SU-DHL-6 (cell line): ENCODE measurements at regions not wholly inside any gene's neighbourhood (a gene's known extent, or its start where the extent isn't known, plus 50 kb on each side); places are given as distances from the start of the nearest gene placed in this dataset.
A peak's percentile ranks its signal among the peaks of the same experiment; 100 is the strongest.

ENCODE experiments used
- H2AFZ ChIP-seq: fragments of 200-600 bp; sonication (generic); 2 replicates; pipeline ENCODE4 v1.6.1; 2014; ENCODE audit warnings: low read depth, mild to moderate bottlenecking, moderate library complexity, mixed read lengths, antibody characterized with exemption, low read length; ENCODE audit not compliant: severe bottlenecking
- H3F3A ChIP-seq: fragments of 200-600 bp; shearing (Covaris generic); 2 replicates; pipeline ENCODE4 v1.6.0; 2016; ENCODE audit warnings: antibody characterized with exemption, mild to moderate bottlenecking; ENCODE audit not compliant: insufficient read depth
- H3K27ac ChIP-seq: fragments of 200-600 bp; sonication (generic); 2 replicates; pipeline ENCODE4 v1.5.1; 2016; ENCODE audit warnings: low read depth, mild to moderate bottlenecking, low read length, moderate library complexity, mixed read lengths
- H3K27me3 ChIP-seq: fragments of 200-600 bp; sonication (generic), shearing (Covaris generic); 2 replicates; pipeline ENCODE4 v1.6.0; 2014; ENCODE audit warnings: mild to moderate bottlenecking, low read length
- H3K36me3 ChIP-seq: fragments of 200-600 bp; sonication (generic); 2 replicates; pipeline ENCODE4 v1.6.1; 2014; ENCODE audit warnings: mild to moderate bottlenecking, low read length, mixed read lengths
- H3K4me2 ChIP-seq: fragments of 300-600, 200-600 bp; shearing (Covaris generic), sonication (generic); 2 replicates; pipeline ENCODE4 v1.6.0; 2014; ENCODE audit warnings: low read length, low read depth, mild to moderate bottlenecking; ENCODE audit not compliant: poor library complexity, severe bottlenecking
- H3K4me3 ChIP-seq: fragments of 200-600 bp; sonication (generic); 2 replicates; pipeline ENCODE4 v1.5.1; 2014; ENCODE audit warnings: antibody characterized with exemption, low read length, mild to moderate bottlenecking, mixed read lengths; ENCODE audit not compliant: insufficient read depth, poor library complexity, severe bottlenecking
- H3K79me2 ChIP-seq: fragments of 200-600 bp; sonication (generic); 2 replicates; pipeline ENCODE4 v1.6.1; 2014; ENCODE audit warnings: mild to moderate bottlenecking, low read length, moderate library complexity; ENCODE audit not compliant: insufficient read depth
- H3K9ac ChIP-seq: fragments of 200-600 bp; sonication (generic); 2 replicates; pipeline ENCODE4 v1.7.0; 2014; ENCODE audit warnings: mild to moderate bottlenecking, low read length
- H3K9me2 ChIP-seq: fragments of 200-600 bp; sonication (generic); replicated peaks from 2 replicates; pipeline ENCODE4 v1.6.1; 2014; ENCODE audit warnings: low read length; ENCODE audit not compliant: insufficient read depth
- H3K9me3 ChIP-seq: fragments of 200-600 bp; sonication (generic); 2 replicates; pipeline ENCODE4 v1.6.1; 2014; ENCODE audit warnings: low read length, mixed read lengths; ENCODE audit not compliant: insufficient read depth
- H4K20me1 ChIP-seq: fragments of 200-600 bp; sonication (generic); 2 replicates; pipeline ENCODE4 v1.6.1; 2014; ENCODE audit warnings: low read depth, mild to moderate bottlenecking, antibody characterized with exemption, low read length, moderate library complexity, mixed read lengths
- EZH2phosphoT487 ChIP-seq: fragments of 200-600 bp; sonication (generic), shearing (Covaris generic); conservative IDR thresholded peaks from 2 replicates; pipeline ENCODE4 v1.6.1; 2018; ENCODE audit warnings: mild to moderate bottlenecking, antibody characterized with exemption, low read length, moderate library complexity, mixed read lengths
- TF ChIP-seq, protein P1 (sequence below): fragments of 200-600 bp; sonication (generic); IDR thresholded peaks from one replicate; pipeline ENCODE4 v1.5.1; 2017; ENCODE audit warnings: antibody characterized with exemption, mild to moderate bottlenecking, low read length, moderate library complexity; ENCODE audit not compliant: insufficient read depth, poor library complexity, severe bottlenecking

DNA sequence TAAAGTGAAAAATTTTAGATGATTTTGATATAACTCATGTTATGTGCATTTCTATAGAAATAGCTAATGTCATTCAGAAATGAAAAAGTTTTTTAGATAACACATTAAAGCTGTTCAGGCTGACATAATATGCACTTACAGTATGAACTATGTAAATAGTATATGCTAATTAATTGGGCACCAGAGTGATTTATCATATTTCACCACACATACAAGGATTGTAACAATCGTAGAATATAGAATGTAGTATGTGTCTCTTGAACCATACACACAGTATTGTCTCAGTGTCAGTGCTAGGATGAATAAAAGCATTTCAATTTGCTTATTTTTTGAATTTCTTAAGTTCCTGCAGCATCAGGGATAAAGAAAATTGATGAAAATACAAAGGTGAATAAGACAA is 710.0 kb downstream of the OTOL1 start:
- Histone ChIP-seq H3K9me2 (no peaks in the 10 kb centered on the region; the same call in 1 of the 2 replicates), H3K4me3 (no peak overlapping the region), H3K9ac (no peak overlapping the region), H3K9me3 (no peaks in the 10 kb centered on the region), H2AFZ (no peak overlapping the region), H3F3A (no peaks in the 10 kb centered on the region), H3K4me2 (no peak overlapping the region), H3K36me3 (no peaks in the 10 kb centered on the region), H3K79me2 (no peaks in the 10 kb centered on the region), H3K27me3 (no peaks in the 10 kb centered on the region), H4K20me1 (no peaks in the 10 kb centered on the region), H3K27ac (no peak overlapping the region)
- TF ChIP-seq EZH2phosphoT487: no peak
- TF ChIP-seq, protein P1, sequence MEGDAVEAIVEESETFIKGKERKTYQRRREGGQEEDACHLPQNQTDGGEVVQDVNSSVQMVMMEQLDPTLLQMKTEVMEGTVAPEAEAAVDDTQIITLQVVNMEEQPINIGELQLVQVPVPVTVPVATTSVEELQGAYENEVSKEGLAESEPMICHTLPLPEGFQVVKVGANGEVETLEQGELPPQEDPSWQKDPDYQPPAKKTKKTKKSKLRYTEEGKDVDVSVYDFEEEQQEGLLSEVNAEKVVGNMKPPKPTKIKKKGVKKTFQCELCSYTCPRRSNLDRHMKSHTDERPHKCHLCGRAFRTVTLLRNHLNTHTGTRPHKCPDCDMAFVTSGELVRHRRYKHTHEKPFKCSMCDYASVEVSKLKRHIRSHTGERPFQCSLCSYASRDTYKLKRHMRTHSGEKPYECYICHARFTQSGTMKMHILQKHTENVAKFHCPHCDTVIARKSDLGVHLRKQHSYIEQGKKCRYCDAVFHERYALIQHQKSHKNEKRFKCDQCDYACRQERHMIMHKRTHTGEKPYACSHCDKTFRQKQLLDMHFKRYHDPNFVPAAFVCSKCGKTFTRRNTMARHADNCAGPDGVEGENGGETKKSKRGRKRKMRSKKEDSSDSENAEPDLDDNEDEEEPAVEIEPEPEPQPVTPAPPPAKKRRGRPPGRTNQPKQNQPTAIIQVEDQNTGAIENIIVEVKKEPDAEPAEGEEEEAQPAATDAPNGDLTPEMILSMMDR: no peak

DNA sequence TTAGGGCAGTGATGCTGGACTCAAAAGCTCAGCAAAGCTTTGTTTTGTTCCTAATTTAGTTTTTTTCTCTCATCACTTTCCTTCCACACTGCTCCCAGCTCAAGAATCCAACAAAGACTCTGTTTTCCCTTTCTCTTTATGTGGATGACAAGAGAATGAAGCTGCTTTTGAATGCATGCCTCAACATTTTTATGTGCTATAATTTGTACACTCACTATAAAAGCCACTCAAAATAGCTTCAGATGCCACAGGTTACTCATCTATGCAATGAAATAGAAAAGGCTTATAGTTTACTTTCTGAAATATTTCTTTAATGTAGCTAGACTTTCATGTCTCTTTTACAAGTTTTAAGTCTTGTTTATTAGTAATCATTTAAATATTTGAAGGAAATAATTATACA is 714.9 kb downstream of the OTOL1 start:
- no peaks in the 10 kb centered on the region for H3K9me3 ChIP-seq
- no peaks in the 10 kb centered on the region for H3K36me3 ChIP-seq
- TF ChIP-seq, protein P1: no peak
- TF ChIP-seq EZH2phosphoT487: no peak
- no peak overlapping the region for H3K9ac ChIP-seq
- H2AFZ ChIP-seq: peak overlapping the region; percentile 24
- no peaks in the 10 kb centered on the region for H3F3A ChIP-seq
- H3K27ac ChIP-seq: no peak overlapping the region
- H3K4me3 ChIP-seq: no peak overlapping the region
- H3K4me2 ChIP-seq: no peak overlapping the region
- H3K79me2 ChIP-seq: no peaks in the 10 kb centered on the region
- no peaks in the 10 kb centered on the region for H4K20me1 ChIP-seq
- no peaks in the 10 kb centered on the region for H3K27me3 ChIP-seq
- H3K9me2 ChIP-seq: no peaks in the 10 kb centered on the region; the same call in 1 of the 2 replicates

DNA sequence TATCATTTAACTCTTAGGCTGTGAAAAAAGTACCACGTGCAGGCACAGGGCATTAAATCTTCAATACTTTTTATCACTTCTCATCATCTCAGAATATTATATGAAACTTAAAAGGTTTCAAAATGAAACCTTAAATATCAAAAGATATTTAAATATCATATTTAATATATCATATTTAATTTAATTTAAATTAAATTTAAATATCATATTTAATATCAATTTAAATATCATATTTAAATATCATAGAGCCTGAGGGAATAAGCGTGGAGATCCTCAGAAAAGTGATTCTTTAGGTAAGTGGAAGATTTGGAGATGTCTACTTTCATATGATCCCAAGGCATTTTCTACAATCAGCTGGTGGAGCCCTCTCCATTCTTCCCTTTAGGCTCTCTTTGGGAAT is 716.6 kb downstream of the OTOL1 start:
- H4K20me1 ChIP-seq: no peaks in the 10 kb centered on the region

More for the DNA sequence above, 716.6 kb downstream of the OTOL1 start:
- Histone ChIP-seq H3K27ac (no peak overlapping the region), H3K36me3 (no peaks in the 10 kb centered on the region), H3F3A (no peaks in the 10 kb centered on the region), H2AFZ (no peak overlapping the region), H3K9me2 (no peaks in the 10 kb centered on the region; the same call in 1 of the 2 replicates), H3K4me2 (no peak overlapping the region), H3K79me2 (no peaks in the 10 kb centered on the region), H3K9me3 (no peaks in the 10 kb centered on the region), H3K9ac (no peak overlapping the region), H3K4me3 (no peak overlapping the region), H3K27me3 (no peaks in the 10 kb centered on the region)
- TF ChIP-seq, protein P1: no peak
- no peak for TF ChIP-seq EZH2phosphoT487
